DND-41 (cell line): ENCODE measurements at regions not wholly inside any gene's neighbourhood (a gene's known extent, or its start where the extent isn't known, plus 50 kb on each side); places are given as distances from the start of the nearest gene placed in this dataset.

Experiments
- ATAC-seq: fragments of 200-7000 bp; cut with Tn5 transposase; 3 replicates; pipeline ENCODE4 v1.9.1; 2021; ENCODE audit warnings: low read depth; ENCODE audit not compliant: insufficient read depth
- DNase-seq: peaks from one replicate; pipeline ENCODE4 v3.0.0-alpha.2; 2020
- H2AFZ ChIP-seq: 2 replicates; pipeline ENCODE4 v1.6.0; 2012; ENCODE audit warnings: low read depth, low read length
- H3K27ac ChIP-seq: 2 replicates; pipeline ENCODE4 v1.5.1; 2012; ENCODE audit warnings: low read length, inconsistent platforms
- H3K27me3 ChIP-seq: fragments of 200-600 bp; sonication (generic); 2 replicates; pipeline ENCODE4 v1.6.0; 2012; ENCODE audit warnings: low read length, mild to moderate bottlenecking, inconsistent platforms; ENCODE audit not compliant: insufficient read depth, poor library complexity
- H3K36me3 ChIP-seq: 2 replicates; pipeline ENCODE4 v1.5.1; 2012; ENCODE audit warnings: low read length, inconsistent platforms; ENCODE audit not compliant: insufficient read depth
- H3K4me1 ChIP-seq: 2 replicates; pipeline ENCODE4 v1.5.1; 2012; ENCODE audit warnings: mild to moderate bottlenecking, low read length; ENCODE audit not compliant: insufficient read depth
- H3K4me2 ChIP-seq: 2 replicates; pipeline ENCODE4 v1.6.0; 2012; ENCODE audit warnings: mild to moderate bottlenecking, moderate library complexity, low read length, inconsistent platforms; ENCODE audit not compliant: insufficient read depth
- H3K4me3 ChIP-seq, 2 experiments: fragments of 200-600 bp in 1 of 2; shearing (Covaris generic) in 1 of 2; 2 replicates each; pipeline ENCODE4 v1.5.1; 2012 to 2016; ENCODE audit warnings: inconsistent platforms in 2 of 2, low read length in 2 of 2, mild to moderate bottlenecking in 2 of 2, low read depth in 1 of 2, moderate library complexity in 1 of 2
- H3K79me2 ChIP-seq: 2 replicates; pipeline ENCODE4 v1.6.0; 2012; ENCODE audit warnings: low read length, inconsistent platforms; ENCODE audit not compliant: insufficient read depth
- H3K9ac ChIP-seq: 2 replicates; pipeline ENCODE4 v1.6.0; 2012; ENCODE audit warnings: low read depth, mild to moderate bottlenecking, inconsistent platforms, low read length, moderate library complexity
- H3K9me3 ChIP-seq: 2 replicates; pipeline ENCODE4 v1.5.1; 2012; ENCODE audit warnings: low read length, moderate library complexity, mild to moderate bottlenecking, inconsistent platforms; ENCODE audit not compliant: insufficient read depth, severe bottlenecking
- H4K20me1 ChIP-seq: 2 replicates; pipeline ENCODE4 v1.6.0; 2012; ENCODE audit warnings: low read length; ENCODE audit not compliant: insufficient read depth
- CTCF ChIP-seq: IDR thresholded peaks from 2 replicates; pipeline ENCODE4 v1.5.1; 2012; ENCODE audit warnings: borderline replicate concordance, low read length, moderate library complexity, mild to moderate bottlenecking; ENCODE audit not compliant: poor library complexity, severe bottlenecking; ENCODE audit errors: extremely low read depth
- EZH2 ChIP-seq: IDR thresholded peaks from 3 replicates; pipeline ENCODE4 v1.6.1; 2012; ENCODE audit warnings: borderline replicate concordance, low read depth, mild to moderate bottlenecking, moderate library complexity, low read length, inconsistent platforms; ENCODE audit not compliant: severe bottlenecking

GRCh38 chr2:142681952-142682351, 195.5 kb upstream of the KYNU start:
- ATAC-seq (no peak), DNase-seq (no peak)
- Histone ChIP-seq H2AFZ (no peak overlapping the region), H3K4me1 (no peaks in the 10 kb centered on the region), H3K79me2 (no peaks in the 10 kb centered on the region), H3K4me3 (no peak overlapping the region), H3K36me3 (no peaks in the 10 kb centered on the region), H4K20me1 (no peaks in the 10 kb centered on the region), H3K27me3 (no peaks in the 10 kb centered on the region), H3K27ac (no peak overlapping the region), H3K9me3 (no peaks in the 10 kb centered on the region), H3K4me2 (no peak overlapping the region), H3K9ac (no peak overlapping the region)
- TF ChIP-seq EZH2: no peak
- TF ChIP-seq CTCF: no peak

DNA sequence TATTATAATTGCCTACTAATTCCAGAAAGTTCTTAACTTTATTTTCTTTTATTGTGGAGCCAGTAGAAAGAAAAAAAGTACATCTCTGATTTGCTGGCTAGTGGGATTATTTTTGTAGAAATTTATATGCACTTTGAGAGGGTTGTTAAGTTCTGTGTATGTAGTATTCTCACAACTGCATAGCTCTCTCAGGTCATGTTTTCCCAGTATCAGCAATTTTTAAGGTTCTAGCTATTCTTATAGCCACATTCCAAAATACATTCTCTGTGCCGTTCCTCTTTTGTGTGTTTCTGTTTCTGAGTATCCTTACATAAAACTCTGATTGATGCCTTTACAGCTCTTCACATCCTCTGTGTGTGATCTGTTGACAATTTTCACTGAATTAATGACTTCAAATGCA, 199.3 kb upstream of the KYNU start:
- Histone ChIP-seq H3K27ac (no peak overlapping the region), H3K79me2 (no peaks in the 10 kb centered on the region), H3K9me3 (no peaks in the 10 kb centered on the region), H4K20me1 (no peaks in the 10 kb centered on the region), H2AFZ (no peak overlapping the region), H3K4me1 (no peaks in the 10 kb centered on the region), H3K4me2 (no peak overlapping the region), H3K36me3 (no peaks in the 10 kb centered on the region), H3K4me3 (no peak overlapping the region), H3K27me3 (no peaks in the 10 kb centered on the region), H3K9ac (no peak overlapping the region)
- no peak for DNase-seq
- TF ChIP-seq EZH2 (no peak), CTCF (no peak)
- ATAC-seq: no peak

DNA sequence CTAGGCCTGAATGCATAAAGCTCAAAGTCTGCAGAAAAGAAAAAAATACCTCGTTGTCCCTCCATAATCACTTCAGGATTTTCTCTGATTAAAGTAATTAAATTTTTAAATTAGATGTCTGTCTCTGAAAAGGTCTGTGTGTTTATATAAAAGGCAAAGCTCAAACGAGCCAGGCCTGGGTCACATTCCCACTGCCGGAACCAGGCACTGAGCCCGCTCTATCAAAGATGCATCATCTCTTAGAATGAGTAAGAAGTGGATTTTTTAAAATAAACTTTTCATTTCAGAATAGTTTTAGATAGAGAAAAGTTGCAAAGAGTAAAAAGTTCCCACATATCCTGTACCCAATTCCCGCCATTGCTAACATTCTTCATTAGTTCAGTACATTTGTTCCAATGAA, 202.1 kb upstream of the KYNU start:
- Histone ChIP-seq H2AFZ (no peak overlapping the region), H3K79me2 (no peaks in the 10 kb centered on the region), H3K27ac (no peak overlapping the region), H3K4me2 (no peak overlapping the region), H4K20me1 (no peaks in the 10 kb centered on the region), H3K9ac (no peak overlapping the region), H3K36me3 (no peaks in the 10 kb centered on the region), H3K9me3 (no peaks in the 10 kb centered on the region), H3K4me1 (no peaks in the 10 kb centered on the region), H3K27me3 (no peaks in the 10 kb centered on the region), H3K4me3 (no peak overlapping the region)
- ATAC-seq: no peak
- no peak for DNase-seq
- TF ChIP-seq EZH2 (no peak), CTCF (no peak)

DNA sequence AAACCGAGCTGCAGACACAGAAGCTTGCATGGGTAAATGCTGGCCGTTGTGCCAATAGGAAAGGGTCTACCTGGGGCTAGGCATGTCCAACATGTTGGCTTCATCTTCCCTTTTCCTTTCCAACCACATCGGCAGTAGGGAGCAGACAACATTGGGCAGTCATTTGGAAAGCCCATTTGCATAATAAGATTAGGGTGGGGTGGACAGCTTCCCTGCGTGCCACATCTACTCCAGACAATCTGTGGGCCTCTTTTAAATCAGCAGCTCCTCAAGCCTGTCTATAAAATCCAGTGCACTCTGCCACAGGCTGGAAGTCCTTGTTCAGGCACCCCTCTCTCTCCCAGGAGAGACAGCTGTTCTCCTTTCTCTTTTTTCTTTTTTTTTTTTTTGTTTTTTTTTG, 203.6 kb upstream of the KYNU start:
- Histone ChIP-seq H3K36me3 (no peaks in the 10 kb centered on the region), H3K9ac (no peak overlapping the region), H2AFZ (no peak overlapping the region), H3K4me3 (no peak overlapping the region), H3K4me1 (no peaks in the 10 kb centered on the region), H3K27me3 (no peaks in the 10 kb centered on the region), H3K4me2 (no peak overlapping the region), H3K9me3 (no peaks in the 10 kb centered on the region), H3K27ac (no peak overlapping the region), H4K20me1 (no peaks in the 10 kb centered on the region), H3K79me2 (no peaks in the 10 kb centered on the region)
- ATAC-seq (no peak), DNase-seq (no peak)
- no peak for TF ChIP-seq CTCF
